C4-2B (cell line): ENCODE measurements at regions not wholly inside any gene's neighbourhood (a gene's known extent, or its start where the extent isn't known, plus 50 kb on each side); places are given as distances from the start of the nearest gene placed in this dataset.

Experiments
- H3K27ac ChIP-seq: fragments of 450-650 bp; 2 replicates; pipeline ENCODE4 v1.5.1; 2017
- ZFX ChIP-seq: fragments of 450-650 bp; IDR thresholded peaks from 2 replicates; pipeline ENCODE4 v1.6.1; 2017
- TF ChIP-seq, protein P1 (sequence below): fragments of 450-650 bp; conservative IDR thresholded peaks from 2 replicates; pipeline ENCODE4 v1.5.1; 2017; ENCODE audit warnings: mild to moderate bottlenecking

DNA sequence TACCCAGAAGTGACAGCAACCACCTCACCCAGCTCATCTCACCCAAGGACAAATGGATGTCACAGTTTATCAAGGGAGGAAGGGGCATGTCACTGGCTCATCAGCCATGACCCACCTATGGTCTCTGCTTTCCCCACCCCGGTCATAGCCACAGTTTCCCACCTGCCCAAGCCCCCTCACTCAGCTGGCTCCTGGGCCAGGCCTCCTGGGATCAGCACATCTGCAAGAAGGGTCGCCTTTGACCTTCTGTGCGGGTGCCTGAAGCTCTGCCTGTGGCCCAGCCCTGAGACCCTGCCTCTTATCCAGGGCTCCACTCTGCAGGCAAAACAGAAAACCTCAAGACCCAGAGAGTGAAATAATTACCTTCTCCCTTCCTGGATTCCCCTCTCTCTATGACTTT, 236.4 kb downstream of the BUD13 start:
- no peak for TF ChIP-seq ZFX
- TF ChIP-seq, protein P1, sequence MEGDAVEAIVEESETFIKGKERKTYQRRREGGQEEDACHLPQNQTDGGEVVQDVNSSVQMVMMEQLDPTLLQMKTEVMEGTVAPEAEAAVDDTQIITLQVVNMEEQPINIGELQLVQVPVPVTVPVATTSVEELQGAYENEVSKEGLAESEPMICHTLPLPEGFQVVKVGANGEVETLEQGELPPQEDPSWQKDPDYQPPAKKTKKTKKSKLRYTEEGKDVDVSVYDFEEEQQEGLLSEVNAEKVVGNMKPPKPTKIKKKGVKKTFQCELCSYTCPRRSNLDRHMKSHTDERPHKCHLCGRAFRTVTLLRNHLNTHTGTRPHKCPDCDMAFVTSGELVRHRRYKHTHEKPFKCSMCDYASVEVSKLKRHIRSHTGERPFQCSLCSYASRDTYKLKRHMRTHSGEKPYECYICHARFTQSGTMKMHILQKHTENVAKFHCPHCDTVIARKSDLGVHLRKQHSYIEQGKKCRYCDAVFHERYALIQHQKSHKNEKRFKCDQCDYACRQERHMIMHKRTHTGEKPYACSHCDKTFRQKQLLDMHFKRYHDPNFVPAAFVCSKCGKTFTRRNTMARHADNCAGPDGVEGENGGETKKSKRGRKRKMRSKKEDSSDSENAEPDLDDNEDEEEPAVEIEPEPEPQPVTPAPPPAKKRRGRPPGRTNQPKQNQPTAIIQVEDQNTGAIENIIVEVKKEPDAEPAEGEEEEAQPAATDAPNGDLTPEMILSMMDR = no peak
- H3K27ac ChIP-seq = no peak overlapping the region

DNA sequence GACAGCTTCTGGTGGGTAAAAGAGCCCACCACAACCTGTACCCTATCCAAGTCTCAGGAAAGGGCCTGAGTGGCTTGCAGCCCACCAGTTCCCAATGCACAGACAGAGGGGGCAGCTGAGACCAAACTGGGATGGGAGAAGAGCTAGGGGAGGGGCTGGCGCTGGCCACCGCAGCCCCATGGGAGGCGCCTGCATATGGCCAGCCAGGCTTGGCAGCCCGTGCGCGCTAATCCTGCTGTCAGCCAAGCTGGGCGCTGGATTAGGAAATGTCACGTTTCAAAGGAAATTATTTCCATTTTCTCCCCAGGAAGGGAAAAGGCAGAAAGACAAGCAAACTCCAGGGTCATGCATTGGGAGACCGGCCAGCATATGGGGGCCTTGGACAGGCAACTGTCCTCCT, 236.8 kb downstream of the BUD13 start:
- TF ChIP-seq, protein P1 = no peak
- no peak for TF ChIP-seq ZFX
- no peak overlapping the region for H3K27ac ChIP-seq

DNA sequence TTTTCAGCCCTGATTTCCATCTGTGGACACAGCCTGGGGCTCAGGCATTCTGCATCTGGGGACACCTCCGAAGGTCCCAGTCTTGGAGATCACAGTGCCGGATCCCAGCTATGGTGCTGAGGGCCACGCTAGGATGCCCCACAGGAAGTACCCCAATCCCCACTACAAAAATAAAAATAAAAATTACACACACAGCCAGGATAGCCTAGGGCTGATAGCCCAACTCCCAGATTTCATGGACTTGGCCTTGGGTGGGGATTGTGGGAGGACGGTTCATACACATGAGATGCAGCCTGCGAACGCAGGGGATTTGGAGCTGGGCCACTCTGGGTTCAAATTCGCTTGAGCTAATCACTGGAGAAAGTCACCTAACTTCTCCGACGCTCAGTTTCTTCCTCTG, 237.7 kb downstream of the BUD13 start:
- H3K27ac ChIP-seq = no peak overlapping the region
- TF ChIP-seq, protein P1 = no peak
- TF ChIP-seq ZFX = no peak

DNA sequence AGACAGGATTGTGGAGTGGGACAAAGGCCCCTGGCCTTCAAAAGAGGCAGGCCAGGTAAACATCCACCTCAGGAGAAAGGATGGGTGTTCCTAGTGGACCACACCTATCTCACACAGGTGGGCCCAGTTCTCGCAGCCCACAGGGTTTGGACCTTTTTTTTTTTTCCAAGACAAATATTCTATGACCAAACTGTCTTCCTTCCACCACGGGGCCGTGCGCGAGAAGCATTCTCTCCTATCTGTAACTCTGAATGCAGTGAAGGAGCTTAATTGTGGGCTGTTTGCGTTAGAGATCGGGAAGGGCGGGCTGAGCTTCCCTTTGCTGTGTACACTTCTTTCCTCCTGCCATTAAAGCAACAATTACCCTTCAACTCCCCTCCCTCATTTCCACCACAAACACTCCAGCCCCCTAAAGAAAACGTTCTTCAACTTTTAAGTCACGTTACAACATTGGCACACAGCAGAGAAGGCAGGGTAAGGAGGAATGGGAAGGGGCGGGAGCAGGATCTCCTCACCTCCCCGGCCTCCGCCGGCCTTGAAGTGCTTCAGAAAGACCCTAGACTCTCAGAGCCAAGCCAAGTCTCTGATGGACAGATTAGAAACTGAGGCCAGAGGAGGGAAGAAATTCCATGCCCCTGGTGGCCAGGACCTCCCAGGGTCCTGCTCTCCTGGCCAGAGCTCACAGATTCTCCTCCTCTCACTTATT, 238.4 kb downstream of the BUD13 start:
- H3K27ac ChIP-seq = no peak overlapping the region
- TF ChIP-seq, protein P1 = no peak
- TF ChIP-seq ZFX = no peak

DNA sequence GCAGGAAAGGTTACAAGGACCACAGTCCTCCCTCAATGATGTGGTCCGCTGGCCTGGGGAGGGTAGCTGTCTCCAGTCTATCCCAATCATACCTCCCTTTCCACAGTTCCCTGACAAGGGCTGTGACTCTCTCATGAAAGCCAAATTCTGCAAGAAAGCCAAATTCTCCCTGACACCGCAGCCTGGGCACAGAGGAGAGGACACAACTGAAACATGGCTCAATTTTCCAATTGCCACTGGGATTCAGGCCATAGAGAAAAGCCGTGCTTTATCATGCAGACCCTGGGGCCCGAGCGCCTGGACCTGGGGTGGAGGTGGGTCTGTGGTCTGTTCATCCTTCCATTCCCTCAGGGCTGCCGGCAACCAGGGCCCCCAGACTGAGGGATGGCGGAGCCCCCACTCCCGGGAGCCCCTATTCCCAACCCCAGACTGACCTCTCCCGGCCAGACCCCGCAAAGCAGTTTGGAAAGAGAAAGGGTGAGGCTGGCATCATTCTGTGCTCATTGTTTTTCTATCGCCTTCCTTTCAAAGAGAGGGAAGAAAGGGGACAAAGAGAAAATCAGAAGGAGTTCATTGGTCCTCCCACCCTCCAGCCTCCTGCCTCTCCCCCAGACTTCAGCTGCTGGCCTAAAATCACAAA, 239.5 kb downstream of the BUD13 start:
- no peak overlapping the region for H3K27ac ChIP-seq
- no peak for TF ChIP-seq ZFX
- TF ChIP-seq, protein P1 = no peak

DNA sequence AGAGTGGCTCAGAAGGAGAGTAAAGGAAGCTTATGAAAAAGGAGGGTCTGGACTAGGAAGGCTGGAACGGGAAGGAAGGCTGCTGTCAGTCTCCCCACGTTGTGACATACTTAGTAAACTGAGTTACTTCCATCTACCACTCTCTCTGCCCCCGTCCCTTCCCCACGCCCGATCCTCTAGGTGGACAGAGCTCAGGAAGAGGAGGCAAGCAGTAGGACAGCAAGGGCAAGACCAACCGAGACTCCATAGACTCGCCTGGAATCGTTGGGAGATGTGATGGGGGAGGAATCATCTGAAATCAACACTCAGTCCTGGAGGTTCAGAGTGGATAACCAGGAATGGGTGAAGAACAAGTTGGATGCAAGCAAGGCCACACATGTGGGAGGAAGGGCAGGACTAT, 240.7 kb downstream of the BUD13 start:
- TF ChIP-seq ZFX = no peak
- TF ChIP-seq, protein P1 = no peak

DNA sequence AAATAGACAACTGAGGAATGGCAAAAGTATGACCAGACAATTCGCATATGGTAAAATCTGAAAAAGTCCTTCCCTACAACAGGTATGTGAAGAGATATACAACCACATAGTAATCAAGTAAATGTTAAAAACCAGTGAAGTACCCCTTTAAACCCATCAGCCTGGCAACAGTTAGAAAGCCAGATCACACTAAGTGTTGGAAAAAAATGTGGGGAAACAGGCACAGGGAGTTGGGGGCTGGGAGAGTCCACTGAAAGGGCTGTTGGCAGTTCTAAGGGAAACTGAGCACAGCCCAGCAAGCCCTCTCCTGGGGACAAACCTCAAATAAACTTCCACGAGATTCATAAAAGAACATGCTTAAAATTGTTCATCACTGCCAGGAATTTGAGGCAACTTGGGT, 242.1 kb downstream of the BUD13 start:
- no peak for TF ChIP-seq ZFX

More for the DNA sequence above, 240.7 kb downstream of the BUD13 start:
- H3K27ac ChIP-seq = no peak overlapping the region

DNA sequence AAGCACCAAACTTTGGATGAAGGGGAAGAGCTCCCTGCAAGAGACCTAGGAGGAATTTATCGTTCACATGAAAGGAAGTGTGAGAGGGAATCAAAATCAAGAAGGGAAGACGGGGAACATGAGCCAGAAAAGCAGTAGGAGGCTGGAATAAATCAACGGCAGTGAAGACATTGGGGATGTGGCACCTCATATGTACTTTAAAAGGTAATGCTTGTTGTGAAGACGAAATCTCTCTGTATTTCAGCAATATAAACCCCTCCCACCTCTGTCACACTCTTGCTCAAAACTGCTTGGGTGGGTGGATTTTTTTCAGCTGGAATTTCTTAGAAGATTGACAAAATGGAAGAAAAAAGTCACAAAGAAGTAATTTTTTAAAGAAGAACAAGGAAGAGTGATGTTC, 243.5 kb downstream of the BUD13 start:
- TF ChIP-seq ZFX = no peak
- TF ChIP-seq, protein P1 = no peak
- H3K27ac ChIP-seq = no peak overlapping the region

More for the DNA sequence above, 242.1 kb downstream of the BUD13 start:
- H3K27ac ChIP-seq = no peak overlapping the region
